Stimulated activated CD4-positive, alpha-beta T cell treated with anti-CD3 and anti-CD28 coated beads, Interleukin-2, amount 100 ng/mL, for 4 hours (primary cell): ENCODE measurements at regions not wholly inside any gene's neighbourhood (a gene's known extent, or its start where the extent isn't known, plus 50 kb on each side); places are given as distances from the start of the nearest gene placed in this dataset.
"Not testable (repeated sequence)": the region's sequence is repeated elsewhere in the genome, so short reads cannot be mapped to it uniquely, and the experiment has no call there.

Experiments
- DNase-seq: peaks from one replicate; pipeline ENCODE4 v3.0.0-alpha.2; 2020; ENCODE audit warnings: low read depth

DNA sequence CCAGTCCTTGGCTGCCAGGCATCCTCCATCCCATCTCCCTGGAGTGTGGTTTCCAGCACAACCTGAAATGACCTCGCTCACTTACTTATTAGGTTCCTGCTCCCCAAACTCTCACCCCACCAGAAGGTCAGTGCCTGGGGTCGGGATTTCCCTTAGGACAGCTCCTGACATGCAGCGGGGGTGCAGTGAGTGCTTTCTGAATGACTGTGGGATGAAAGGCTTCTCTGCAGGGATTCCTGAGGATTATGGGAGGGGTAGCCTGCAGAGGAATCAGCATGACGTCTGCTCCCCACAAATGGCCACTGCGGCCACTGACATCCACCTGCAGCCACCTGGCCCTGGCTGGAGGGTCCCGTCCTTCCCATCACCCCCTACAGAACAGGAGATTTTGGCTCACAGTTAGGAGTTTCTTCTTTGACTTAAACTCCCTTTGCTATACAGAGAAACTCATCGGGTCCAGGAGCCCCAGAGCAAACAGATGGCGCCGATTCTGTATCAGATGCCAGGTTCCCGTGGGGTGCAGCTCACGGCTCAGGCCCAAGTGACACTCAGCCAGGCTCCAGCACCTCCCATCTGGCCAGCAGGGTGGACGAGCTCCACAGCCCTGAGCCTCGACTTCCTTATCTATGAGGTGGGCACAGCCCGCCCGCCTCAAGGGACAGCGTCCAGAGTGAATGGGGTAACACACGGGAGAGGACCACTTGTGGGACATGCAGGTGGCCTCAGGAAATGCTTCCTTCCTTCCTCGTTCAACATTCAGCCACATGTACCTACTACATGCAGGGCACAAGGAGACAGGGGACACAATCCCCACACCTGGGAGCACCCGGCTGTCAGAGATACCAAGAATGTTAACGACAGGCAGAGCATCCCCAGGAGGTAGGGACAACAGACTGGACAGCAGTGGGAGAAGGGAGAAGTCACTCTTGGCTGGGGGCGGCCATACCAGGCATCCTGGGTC lies 69.8 kb downstream of the RMI2 start:
- no peak for DNase-seq

DNA sequence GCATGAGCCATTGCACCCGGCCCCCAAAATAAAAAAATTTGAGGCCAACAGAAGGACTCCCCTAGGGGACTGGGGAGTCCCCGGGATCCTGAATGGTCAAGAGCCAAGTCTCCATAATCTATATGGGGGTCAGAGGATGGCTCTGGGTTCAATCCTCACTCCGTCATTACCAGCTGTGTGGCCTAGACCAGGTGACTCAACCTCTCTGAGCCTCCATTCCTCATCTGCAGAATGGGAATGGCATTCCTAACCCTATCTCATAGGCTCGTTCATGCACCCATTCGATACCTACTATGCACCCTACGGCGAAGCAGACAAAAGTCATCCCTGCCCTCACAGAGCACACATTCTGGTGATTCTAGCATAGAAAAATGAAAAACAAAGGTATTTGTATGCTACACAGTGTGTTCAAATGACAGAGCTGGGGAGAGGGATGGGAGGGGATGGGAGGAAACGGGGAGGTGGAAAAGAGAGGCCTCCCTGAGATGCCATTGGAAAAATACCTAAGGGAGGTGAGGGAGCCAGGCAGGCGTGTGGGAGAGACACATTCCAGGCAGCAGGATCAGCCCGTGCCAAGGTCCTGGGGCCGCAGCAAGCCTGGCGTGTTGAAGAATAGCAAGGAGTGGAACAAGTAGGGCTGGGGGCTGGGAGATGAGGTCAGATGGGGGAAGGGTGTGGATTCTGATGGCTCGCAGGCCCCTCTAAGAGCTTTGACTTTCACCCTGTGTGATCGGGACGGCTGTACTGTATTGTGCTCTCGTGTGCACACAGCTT lies 71.2 kb downstream of the RMI2 start:
- DNase-seq = no peak

DNA sequence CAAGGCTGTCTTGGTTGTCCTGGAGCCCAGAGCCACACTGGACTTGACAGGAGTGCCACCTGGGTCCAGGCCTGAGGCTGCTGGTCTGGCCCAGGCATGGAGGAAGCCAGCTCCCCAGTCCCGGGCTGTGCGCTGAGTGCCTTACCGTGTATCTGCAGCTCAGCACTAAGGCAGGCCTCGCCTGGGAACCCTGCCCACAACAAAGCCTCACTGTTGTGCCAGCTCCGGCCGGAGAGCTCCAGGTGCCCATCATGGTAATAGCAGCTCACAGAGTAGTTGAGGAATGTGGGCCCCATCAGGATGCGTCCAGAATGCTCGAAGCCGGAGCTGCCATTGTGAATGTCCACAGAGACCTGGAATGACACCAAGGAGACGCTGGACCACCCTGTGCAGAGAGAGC lies 72.2 kb downstream of the RMI2 start:
- DNase-seq = no peak

DNA sequence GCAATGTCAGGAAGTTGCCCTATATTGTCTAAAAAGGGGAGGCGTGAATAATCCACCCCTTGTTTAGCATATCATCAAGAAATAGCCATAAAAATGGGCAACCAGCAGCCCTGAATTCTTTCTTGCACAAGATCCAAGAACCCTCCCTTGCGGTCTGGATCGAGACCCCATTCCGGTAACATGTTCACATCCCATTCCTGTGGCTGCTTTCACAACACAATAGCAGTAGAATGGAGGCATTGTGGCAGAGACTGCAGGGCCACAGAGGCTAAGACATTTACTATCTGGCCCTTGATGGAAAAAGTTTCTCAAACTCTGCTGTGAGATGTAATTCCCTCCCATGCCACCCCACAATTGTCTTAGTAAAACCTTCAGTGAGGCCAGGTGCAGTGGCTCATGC lies 73.2 kb downstream of the RMI2 start:
- no peak for DNase-seq

DNA sequence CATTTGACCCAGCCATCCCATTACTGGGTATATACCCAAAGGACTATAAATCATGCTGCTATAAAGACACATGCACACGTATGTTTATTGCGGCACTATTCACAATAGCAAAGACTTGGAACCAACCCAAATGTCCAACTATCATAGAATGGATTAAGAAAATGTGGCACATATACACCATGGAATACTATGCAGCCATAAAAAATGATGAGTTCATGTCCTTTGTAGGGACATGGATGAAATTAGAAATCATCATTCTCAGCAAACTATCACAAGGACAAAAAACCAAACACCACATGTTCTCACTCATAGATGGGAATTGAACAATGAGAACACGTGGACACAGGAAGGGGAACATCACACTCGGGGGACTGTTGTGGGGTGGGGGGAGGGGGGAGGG lies 74.8 kb downstream of the RMI2 start:
- DNase-seq = not testable (repeated sequence)

DNA sequence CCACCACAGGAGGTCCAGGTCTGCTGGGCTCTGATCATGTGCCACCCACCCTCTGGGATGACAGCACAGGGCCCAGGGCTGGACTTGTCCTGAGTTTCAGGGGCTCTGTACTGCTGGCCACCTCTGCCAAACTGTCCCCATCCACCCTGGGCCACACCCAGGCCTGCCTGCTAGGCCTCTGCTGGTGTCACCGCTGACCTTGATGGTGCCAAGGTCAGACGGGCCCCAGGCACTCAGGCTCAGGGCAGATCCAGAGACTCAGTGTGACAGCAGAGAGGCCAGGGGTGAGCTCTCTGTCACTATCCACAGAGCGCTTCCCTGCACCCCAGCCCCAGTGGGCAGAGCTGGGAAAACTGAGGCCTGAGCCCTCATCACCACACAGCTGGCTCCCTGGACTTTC lies 75.6 kb downstream of the RMI2 start:
- DNase-seq = no peak

DNA sequence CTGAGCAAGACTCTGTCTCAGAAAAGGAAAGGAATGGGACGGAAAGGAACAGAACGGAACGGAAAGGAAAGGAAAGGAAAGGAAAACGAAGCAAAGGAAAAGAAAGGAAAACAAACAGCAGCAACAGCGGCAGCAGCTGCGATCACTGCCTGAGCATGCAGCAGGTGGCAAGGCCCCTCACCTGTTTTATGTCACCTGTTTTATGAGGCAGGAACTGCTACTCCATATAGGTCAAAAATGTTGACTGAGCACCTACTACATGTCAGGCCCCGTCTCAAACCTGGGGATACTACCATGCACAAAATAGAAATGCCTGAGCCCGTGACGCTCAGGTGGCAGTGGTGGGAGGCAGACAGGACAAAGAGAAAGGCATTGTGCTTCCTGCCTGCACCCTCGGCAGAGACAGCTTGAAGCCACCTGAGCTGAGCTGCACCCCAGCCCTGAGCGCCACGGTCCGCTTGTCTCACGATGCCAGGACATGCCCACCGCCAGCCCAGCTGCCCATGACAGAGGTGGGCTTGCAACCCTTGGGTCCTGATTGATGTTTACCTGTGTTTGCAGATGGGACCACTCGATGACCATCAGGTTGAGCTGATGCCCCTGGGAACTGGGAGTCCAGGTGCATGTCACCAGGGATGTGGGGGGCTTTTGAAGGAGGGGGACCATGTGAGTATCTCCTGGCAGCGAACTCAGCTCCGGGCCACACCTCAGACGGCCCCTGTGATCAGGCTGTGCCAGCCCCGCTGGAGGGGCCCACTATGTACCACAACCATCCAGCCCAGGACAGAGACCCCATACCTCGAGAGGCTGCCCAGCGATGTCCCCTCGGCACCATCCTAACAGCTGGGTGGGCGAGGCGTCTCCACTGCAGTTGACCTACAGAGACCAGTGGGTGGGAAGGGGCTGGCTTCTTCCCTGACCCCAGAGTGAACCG lies 77.4 kb downstream of the RMI2 start:
- DNase-seq = no peak

DNA sequence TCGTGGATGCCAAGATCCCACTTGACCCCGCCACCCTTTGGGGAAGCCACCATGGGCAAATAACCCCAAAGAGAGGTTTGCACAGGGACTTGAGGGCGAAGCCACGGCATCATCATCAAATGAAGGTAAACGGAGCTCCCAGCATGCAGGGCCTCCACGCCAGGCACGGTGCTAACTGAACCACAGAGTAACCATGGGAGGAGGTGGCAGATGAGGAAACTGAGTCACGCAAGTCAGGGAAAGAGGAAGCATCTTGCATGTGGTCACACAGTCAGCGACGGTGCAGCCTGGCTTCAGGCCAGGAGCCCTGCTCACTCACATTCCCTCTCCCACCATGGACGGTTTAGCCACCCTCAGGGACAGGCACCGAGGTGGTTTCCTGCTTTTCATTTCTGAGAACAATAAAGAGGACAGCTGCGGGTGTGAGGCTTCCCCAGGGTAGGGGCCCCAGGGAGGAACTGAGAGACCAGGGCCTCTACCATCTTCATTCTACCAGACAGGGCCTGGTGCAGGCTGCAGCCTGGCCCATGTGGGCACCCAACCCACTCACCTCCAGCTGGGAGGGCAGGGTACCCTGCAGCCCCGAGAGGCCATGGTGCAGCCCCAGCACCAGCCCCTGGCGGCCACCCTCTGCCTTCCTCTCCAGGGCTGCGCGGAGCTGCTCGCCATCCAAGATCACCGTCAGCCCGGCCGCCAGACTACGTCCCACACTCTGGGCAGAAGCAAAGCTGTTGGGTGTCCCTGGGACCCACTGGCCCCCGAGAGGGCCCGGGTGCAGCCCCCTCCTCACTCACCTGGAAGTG lies 78.3 kb downstream of the RMI2 start:
- no peak for DNase-seq

DNA sequence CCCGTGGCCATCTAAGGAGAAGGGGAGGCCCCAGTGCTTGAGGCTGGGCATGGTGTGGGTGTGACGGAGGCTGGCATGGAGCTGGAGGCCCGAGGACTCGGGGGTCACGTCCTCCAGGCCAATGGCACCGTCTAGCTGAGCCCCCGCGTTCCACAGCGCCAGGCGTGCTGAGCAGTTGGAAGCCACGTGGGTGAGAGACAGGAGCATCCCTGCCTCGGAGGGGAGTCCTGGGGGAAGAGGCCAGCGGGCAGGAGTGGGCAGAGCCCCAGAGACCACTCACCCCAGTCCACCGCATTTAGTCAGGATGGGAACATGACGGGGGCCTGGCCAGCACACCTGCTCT lies 78.8 kb downstream of the RMI2 start:
- DNase-seq = no peak

DNA sequence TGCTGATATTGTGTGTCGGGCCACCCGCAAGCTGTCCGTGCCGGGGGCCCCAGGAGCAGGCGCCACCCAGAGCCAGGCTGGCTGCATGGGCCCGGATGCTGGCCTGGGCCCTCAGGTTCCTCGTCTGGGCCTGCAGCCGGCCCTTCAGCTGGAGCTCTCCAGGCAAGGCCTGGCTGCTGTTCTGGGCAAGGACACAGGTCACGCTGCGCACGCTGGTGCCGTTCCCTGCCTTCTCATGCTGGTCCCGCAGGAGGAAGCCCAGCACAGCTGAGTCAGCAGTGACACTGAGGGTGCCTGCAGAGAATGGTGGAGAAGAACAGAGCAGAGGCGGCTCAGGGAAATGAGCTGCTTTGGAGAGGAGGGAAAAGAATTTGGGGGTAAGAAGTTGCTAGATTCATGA lies 79.9 kb downstream of the RMI2 start:
- no peak for DNase-seq

DNA sequence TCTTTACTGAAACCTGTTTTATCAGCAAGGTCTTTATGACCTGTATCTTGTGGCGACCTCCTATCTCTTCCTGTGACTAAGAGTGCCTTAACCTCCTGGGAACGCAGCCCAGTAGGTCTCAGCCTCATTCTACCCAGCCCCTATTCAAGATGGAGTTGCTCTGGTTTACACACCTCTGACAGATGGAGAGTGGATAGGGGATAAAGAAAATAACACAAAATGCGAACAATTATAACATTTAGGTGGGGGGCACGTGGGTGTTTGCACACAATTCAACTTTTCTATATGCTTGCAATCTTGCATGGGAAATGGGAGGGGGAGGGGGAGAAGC lies 83.3 kb downstream of the RMI2 start:
- no peak for DNase-seq

DNA sequence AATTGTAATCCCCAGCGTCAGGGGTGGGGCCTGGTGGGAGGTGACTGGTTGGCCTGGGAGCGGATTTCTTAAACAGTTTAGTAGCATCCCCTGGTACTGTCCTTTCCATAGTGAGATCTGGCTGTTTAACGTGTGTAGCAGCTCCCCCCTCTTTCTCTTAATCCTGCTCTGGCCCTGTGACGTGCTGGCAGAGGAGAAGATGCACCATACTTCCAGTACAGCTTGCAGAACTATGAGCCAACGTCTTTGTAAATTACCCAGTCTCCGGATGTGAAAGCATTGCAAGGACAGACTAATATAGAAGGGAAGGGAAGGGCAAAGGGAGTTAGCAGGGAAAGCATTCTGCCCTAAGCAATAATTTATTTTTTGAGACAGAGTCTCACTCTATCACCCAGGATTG lies 83.9 kb downstream of the RMI2 start:
- DNase-seq = no peak

DNA sequence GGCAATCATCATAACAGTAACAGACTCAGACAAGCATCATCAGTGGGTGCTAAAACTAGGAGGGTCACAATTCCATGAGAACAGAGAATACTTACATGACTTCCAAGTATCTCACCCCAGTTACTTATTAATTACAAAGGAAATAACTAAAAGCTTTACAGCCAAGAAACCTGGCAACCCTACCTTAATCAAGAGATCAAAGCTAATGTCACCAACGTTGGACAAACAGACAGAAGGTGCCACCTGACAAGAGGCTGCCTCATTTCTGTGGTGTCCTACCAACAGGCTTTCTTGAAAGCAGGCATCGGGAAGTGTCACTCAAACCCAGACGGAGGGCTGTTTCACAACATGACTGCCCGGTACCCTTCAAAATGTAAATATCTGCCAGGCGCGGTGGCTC lies 84.6 kb downstream of the RMI2 start:
- no peak for DNase-seq

DNA sequence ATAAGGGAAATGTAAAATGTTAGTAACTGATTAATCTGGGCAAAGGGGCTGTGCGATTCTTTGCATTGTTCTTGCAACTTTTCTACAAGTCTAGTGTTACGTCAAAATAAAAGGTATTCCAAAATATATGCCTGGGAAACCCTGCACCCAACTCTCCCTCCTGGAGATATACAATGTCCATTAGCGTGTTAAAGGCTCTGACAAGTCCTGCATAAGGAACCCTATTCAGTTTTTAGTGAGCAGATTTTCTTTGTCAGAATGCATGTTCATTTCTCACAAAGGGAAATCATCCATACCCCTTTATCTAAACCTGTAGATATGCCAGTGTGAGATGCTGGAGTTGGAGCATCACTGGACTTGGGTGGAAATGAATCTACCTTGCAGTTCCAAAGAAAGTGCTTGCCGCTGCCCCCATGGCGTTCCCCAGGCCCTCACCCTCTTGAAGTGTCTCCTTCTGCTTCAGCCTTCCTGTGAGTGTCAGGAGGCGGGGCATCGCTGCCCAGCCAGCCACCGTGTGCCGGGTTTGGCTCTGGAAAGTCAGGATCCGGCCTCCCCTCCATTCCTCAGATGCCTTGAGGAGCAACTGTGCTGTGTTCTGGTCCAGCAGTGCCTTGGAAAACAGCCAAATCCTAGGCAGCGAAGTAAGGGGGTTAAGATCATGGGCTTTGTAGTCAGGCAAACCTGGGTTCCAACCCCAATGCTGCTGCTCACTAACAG lies 85.5 kb downstream of the RMI2 start:
- no peak for DNase-seq

DNA sequence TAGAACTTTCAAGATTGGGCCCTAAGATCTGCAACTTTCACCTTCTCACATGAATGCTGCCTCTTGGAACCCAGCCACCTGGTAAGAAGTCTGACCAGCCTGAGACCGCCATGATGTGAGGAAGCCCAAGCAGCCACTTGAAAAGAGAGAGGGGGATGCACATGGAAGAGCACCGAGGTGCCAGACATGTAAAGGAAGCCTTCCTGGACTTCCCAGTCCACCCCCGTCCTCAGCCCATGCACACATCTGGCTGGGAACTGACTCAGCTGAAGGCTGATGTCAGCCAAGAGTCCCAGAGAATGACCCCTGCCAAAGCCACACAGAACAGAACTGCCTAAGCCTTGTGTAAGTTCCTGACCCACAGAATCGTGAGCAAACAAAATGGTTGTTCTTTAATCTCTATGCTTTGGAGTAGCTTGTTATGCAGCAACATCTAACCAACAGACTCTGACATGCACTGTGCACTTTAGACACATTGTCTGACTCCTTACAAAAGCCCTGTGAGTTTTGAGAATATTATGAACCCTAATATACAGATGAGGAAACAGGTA lies 86.7 kb downstream of the RMI2 start:
- DNase-seq = no peak

DNA sequence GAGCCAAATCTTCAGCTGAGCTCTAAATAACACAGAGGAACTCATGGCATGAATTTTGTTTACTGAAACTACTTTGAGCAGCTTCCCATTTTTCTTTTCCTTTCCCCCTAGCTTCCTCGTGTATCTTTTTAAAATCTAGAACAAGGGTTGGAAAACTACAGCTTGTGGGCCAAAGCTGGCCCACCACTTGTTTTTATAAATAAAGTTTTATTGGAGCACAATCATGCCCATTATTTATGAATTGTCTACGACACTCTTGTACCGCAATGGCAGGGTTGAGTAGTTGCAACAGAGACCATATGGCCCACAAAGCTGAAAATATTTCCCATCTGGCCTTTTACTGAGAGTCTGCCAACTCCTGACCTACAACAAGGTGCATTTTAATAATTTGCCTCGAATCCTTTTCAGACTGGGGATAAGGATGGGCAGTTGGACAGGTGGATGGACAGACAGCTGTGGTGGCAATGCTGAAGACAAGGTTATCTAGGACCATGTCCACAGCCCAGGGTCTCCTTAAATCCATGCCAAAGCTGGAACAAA lies 87.7 kb downstream of the RMI2 start:
- no peak for DNase-seq

DNA sequence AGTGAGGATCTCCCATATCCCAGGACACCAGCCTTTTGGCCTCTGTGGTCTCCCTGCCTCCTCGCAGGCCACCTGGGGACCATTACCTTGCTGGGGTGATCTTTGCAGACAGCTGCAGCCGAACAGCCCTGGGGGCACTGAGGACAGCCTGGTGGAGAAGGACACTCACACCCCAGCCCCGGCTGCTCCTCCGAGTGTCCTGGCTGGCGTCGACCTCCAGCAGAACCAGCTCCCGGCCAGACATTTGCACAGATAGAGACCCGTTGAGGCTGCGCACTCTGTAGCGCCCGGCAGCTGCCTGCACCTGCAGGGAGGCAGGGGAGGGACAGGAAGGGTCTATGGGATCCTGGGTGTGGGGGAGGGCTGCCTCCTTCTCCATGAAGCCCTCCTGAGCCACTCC lies 90.3 kb downstream of the RMI2 start:
- DNase-seq = no peak

DNA sequence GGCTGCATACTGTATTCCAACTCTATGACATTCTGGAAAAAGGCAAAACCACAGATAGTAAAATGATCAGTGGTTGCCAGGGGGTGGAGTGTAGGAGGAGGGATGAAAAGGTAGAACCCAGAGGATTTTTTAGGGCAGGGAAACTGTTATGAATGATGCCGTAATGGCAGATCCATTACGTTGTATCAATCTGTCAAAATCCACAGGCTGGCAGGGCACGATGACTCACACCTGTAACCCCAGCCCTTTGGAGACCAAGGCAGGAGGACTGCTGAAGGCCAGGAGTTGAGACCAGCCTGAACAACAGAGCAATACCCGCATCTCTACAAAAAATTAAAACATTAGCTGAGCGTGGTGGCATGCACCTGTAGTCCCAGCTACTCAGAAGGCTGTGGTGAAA lies 91.8 kb downstream of the RMI2 start:
- no peak for DNase-seq

DNA sequence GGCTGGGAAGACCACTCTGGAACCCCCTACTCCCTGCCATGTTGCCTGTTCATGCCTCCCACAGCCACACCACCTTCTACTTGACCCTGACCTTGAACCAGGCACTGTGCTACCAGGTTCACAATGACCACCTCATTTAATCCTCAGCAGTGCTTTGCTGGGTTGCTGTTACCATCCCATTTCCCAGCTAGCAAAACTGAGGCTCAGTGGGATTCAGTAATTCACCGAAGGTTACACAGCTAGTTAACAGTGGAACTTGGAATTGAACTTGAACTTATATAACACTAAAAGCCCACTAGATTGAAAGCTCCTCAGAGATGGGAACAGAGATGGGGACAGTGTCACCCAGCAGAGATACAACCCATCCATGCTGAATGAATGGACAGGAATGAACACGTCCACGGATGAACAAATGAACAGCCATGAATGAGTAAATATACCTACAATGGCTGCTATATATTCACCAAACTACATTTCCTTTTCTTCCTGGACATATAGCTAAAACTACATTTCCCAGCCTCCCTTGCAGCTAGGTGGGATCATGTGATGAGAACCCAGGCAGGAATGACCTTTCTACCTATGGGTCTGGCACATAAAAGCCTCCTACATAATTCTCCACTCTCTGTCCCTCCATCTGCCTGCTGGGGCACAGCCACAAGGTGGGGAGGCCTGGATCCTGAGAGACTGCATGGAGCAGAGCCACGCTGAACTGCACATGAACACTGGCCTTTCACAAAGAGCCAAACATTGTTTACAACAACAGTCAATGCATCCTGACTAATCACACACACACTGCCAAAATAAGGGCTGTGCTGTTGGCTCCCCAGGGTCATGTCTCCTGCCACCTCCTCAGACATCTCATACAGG lies 94.8 kb downstream of the RMI2 start:
- no peak for DNase-seq

DNA sequence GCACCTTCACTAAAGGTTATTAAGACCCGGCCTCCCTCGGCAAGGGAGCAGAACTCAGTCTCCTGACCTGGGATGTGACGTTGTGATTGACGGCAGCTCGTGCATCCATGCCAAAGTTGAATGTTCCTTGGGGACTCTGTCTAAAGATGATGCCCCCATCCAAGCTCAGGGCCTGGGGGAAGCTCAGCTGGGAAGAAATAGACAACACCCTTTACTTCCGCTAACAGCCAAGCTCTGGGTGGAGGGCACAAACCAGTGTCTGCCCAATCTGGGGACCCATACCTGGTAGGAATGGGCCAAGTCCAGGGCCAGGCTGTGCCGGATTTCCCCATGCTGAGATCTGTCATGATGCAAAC lies 95.4 kb downstream of the RMI2 start:
- DNase-seq = no peak
